Hepatocyte (in vitro differentiated cells): ENCODE measurements at regions not wholly inside any gene's neighbourhood (a gene's known extent, or its start where the extent isn't known, plus 50 kb on each side); places are given as distances from the start of the nearest gene placed in this dataset.

ENCODE experiments used
- CTCF ChIP-seq: fragments of 200-600 bp; sonication (generic); IDR thresholded peaks from 2 replicates; pipeline ENCODE4 v1.5.1; 2016; ENCODE audit warnings: antibody characterized with exemption, mild to moderate bottlenecking; ENCODE audit not compliant: poor library complexity
- EZH2 ChIP-seq: fragments of 200-600 bp; sonication (generic); IDR thresholded peaks from 2 replicates; pipeline ENCODE4 v1.6.1; 2016; ENCODE audit warnings: antibody characterized with exemption, mild to moderate bottlenecking, borderline replicate concordance
- EZH2phosphoT487 ChIP-seq: fragments of 200-600 bp; sonication (generic); IDR thresholded peaks from one replicate; pipeline ENCODE4 v1.6.1; 2018; ENCODE audit warnings: antibody characterized with exemption, mild to moderate bottlenecking, low read depth, moderate library complexity; ENCODE audit not compliant: unreplicated experiment, severe bottlenecking

DNA sequence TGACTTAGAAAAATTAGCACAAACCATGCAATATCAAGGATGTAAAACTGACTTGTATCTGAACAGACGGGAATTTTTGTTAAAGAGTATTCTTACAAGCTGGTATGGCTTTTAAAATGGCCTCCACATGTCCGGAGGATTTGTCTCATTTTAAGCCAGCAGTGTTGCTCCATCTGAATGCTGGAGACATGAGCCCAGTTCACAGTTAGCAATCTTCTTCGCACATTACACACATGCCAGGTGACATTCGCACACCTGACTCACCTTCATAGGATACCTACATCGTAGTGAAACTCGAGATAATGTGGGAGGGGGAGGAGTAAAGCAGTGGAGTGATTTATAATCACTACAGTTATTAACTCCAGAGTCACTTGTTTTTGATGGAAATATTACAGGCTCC, 231.8 kb upstream of the RBBP8 start:
- TF ChIP-seq CTCF (no peak), EZH2phosphoT487 (no peak), EZH2 (no peak)
